Germinal center (tissue), 1 donor: ENCODE measurements at regions not wholly inside any gene's neighbourhood (a gene's known extent, or its start where the extent isn't known, plus 50 kb on each side); places are given as distances from the start of the nearest gene placed in this dataset.
"Not testable (repeated sequence)": the region's sequence is repeated elsewhere in the genome, so short reads cannot be mapped to it uniquely, and the experiment has no call there.

Source experiments
- DNase-seq: peaks from one replicate; pipeline ENCODE4 v3.0.0; 2012; ENCODE audit warnings: mixed read lengths, low spot score

GRCh38 chr18:997499-997898 lies 92.8 kb downstream of the ADCYAP1 start:
- DNase-seq: no peak

- DNase-seq: no peak
These were observed 94.3 kb downstream of the ADCYAP1 start for GRCh38 chr18:998936-999335.

DNA sequence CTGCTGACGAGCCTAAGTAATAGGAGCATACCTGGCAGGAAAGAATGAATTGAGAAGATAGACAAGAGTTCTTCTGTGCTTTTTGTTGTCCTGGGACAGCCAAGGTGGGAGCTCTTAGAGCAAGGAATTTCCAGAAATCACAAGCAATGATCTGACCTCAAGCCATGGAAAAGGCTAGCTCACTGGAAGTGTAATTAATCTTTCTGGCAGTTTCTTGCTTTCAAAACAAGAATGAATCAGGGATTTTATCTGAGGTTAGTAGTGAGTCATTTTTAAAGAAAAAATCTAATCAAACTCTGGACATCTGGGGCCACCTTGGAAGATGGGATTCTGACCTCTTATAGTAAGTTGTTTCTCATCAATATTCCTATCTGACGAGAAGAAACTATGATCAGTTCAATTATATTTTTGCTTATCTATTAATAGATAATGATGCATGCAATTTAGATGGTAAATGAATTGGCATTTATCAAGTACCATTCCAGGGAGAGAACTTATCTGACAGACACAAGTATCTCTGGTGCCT lies 98.0 kb downstream of the ADCYAP1 start:
- no peak for DNase-seq

- no peak for DNase-seq
These were observed 98.8 kb downstream of the ADCYAP1 start for GRCh38 chr18:1003499-1003898.

GRCh38 chr18:1006304-1006703 lies 101.6 kb downstream of the ADCYAP1 start:
- no peak for DNase-seq

GRCh38 chr18:1006965-1007364 lies 102.3 kb downstream of the ADCYAP1 start:
- no peak for DNase-seq

DNA sequence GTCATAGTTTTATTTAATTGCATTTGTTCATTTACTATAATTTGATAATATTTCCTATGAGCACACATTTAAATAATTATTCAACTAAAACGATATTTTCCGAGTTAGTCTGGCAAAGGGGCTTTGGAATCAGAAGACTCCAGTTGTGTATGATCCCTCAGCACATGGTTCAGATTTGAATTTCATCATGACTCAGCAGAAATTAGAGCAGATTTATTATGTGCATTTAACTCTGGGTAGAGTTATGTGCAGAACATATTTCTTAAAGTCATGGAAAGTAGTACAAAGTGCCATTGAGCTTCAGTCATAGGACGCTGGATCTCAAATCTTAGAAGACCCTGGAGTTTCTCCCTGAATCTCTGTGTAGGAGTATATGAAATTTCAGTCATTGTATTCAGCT lies 106.7 kb downstream of the ADCYAP1 start:
- DNase-seq: no peak

DNA sequence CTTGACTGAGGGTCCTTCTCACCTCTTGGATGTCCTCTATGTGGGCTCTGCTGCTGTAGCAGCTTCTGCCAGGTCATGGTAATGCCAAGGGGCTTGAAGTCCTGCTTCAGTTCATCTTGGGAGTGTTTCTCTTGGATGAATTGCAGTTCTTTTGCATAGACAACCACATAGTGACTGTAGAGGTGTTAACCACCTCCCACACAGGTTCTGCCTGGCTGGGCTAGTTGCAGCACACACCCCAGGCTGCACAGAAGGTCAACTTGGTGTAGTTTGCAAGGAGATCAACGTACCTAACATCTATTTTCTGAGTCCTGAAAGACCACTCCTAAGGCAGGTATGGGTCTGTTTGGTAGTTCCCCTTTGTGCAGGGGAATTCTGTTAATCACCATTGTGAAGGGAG lies 108.1 kb downstream of the ADCYAP1 start:
- no peak for DNase-seq

GRCh38 chr18:1013951-1014350 lies 109.3 kb downstream of the ADCYAP1 start:
- no peak for DNase-seq

DNA sequence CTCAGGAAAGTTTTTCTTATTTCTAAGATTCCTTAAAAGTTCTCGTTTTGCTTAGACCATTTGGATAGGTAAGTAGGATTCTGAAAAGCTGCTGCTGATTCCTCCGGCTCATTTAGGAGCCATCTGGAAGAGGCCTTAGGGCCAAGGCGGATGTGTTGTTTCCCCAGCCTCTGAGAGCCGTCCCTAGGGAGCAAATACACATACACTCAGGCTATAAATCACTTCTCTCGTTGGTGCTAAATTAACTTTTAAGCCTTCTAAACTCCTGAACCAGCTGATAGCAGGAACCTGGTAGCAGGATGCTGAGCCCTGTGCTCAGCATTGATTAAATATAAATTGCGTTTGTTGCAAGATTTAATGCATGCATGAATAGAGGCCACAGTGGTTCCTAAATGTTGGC lies 109.8 kb downstream of the ADCYAP1 start:
- no peak for DNase-seq

DNA sequence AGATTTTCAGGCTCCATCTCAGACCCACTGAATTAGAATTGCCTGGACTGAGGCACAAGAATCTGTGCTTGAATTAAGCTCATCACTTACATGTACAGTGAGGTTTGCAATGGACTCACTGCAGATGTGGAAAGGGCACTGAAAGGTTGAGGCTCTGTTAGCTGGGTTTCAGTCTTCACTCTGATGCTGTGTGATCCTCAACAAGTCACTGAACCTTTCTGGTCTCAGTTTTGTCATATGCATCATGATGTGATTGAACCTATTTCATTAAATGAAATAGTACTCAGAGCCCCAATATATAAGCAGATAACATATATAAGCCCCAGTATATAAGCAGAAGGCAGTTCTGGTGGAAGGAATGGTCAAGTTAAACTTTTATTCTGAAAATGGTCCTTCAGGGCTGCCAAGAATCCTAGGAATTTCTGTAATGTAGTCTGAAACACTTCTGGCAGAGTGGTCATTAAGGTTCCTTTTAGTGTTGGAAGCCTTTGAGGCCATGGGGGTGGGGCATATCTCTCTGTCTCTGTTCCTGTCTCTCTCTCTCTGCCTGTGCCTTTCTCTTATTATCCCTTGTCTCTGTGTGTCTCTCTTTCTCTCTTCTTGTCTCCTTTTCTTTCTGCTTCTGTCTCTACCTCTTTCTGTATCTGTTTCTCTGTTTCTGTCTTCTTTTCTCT lies 110.4 kb downstream of the ADCYAP1 start:
- DNase-seq: no peak

DNA sequence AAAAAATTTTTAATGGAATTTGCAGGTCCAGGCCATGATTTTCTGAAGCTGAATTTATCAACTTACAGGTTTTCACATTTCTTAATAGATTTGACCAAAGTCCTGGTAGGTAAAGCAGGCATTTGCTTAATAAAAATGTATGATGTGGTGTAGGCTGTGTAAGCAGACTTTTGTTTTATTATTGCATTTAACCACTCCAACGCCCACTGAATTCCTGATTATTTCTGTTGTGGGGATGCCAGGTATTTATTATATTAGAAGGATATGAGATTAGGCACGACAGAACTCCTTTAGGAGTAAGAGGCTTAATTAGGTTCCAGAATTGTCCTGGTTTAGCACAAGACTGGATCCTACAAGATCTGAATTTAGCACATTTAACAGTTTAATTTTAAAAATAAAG lies 111.1 kb downstream of the ADCYAP1 start:
- DNase-seq: no peak

DNA sequence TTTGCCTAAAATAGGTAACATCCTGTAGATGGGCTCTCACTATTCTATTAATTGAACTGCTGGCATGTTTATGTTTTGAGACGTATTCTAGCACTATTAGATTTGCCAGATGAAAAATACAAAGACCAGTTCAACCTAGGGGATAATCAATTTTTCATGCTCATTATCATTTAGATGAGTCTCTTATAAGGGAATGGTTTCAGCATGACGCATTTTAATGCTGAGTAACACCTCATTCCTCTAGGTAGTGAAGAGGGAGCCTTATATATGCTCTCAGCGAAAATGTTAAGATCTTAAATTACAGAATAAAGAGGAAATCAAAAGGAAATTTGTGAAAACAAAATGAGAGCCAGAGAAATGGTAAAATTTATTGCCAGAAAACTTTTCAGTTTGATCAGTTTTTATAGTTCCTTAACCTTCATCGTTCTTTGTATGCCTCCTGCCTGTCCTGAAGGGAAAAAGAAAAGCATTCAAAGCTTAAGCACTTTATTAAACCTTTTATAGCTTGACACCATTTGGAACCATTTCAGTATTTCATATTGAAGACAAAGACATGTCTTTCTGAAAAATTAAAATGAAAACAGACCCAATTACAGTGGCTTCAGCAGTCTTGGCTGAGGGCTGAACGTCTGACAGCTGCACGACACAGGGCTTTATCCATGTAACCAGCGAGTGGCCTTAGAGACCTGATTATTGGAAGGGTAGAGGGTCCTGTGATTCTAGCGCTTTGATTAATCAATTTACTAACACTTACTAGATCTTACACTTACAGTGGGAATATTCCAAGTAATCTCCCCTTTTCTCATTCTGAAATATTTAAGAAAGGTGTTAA lies 112.8 kb downstream of the ADCYAP1 start:
- DNase-seq: no peak

- DNase-seq: no peak
These were observed 113.6 kb downstream of the ADCYAP1 start for GRCh38 chr18:1018181-1018681.

DNA sequence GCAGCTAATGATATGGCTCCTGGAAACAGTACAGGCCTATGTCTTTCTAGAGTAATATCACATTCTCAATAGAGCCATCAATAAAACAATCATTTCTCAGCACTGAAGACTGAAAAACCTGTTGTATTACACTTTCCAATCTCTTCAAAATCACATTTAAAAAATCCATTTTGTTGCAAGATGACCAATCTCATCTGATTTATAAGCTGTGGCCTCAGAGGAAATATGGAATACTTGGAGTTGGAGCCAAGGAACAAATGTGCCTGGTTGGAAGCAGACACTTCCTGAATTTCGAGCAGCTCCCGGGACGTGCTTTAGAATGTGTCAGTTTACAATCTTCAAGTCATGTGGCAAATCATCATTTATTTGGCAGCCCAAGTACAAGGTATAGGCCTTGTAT lies 114.5 kb downstream of the ADCYAP1 start:
- DNase-seq: no peak

GRCh38 chr18:1020731-1021344 lies 116.2 kb downstream of the ADCYAP1 start:
- no peak for DNase-seq

- DNase-seq: no peak
These were observed 122.3 kb downstream of the ADCYAP1 start for GRCh38 chr18:1026930-1027329.

GRCh38 chr18:1033092-1033491 lies 128.4 kb downstream of the ADCYAP1 start:
- not testable (repeated sequence) for DNase-seq

GRCh38 chr18:1034971-1035370 lies 130.3 kb downstream of the ADCYAP1 start:
- DNase-seq: no peak

- no peak for DNase-seq
These were observed 132.3 kb downstream of the ADCYAP1 start for GRCh38 chr18:1036926-1037325.

DNA sequence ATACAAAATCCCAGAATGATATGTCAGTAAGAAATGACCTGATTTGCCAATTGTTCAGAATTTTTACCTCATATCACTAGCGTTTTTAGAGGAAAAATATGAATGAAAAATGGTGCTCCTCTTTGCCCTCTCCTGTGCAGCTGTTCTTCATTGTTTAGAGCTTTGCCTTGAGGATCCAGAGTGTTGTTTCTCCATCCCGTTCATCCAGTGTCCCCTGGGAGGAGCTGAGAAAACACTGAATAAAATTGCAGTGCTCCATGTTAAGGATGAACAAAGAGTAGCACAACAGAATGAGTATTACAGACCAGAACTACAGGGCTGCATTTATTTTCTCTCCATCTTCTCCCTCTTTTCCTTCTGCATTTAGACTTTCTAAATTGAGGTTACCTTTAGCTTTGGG lies 133.1 kb downstream of the ADCYAP1 start:
- DNase-seq: no peak

DNA sequence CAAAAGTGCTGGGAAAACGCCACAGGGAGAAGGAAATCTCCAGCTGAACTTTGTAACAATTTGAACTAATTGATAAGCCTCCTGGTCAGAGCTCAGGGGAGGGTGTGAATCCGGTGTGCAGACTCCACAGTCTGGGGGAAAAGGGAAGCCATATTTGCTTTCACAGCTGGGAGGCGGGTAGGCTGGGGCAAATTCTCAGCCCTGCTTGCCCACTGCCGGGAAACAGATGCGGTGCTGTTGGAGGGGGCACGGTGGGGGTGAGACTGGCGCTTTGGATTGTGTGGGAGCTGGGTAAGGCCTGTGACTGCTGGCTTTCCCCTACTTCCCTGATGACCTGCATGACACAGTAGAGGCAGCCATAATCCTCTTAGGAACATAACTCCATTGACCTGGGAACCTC lies 134.8 kb downstream of the ADCYAP1 start:
- no peak for DNase-seq

DNA sequence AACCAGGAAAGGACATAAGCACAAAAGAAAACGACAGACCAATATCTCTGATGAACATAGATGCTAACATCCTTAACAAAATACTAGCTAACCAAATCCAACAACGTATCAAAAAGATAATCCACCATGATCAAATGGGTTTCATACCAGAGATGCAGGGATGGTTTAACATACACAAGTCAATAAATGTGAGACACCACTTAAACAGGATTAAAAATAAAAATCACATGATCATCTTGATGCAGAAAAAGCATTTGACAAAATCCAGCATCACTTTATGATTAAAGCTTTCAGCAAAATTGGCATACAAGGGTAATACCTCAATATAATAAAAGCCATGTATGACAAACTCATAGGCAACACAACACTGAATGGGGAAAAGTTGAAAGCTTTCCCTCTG lies 138.4 kb downstream of the ADCYAP1 start:
- not testable (repeated sequence) for DNase-seq
